Epithelial cell of proximal tubule (primary cell): ENCODE measurements at regions not wholly inside any gene's neighbourhood (a gene's known extent, or its start where the extent isn't known, plus 50 kb on each side); places are given as distances from the start of the nearest gene placed in this dataset.
"Not testable (repeated sequence)": the region's sequence is repeated elsewhere in the genome, so short reads cannot be mapped to it uniquely, and the experiment has no call there.

Source experiments
- DNase-seq: peaks from one replicate; pipeline ENCODE4 v3.0.0-alpha.2; 2011; ENCODE audit warnings: low read depth
- H3K4me3 ChIP-seq: 2 replicates; pipeline ENCODE4 v1.5.1; 2011; ENCODE audit warnings: low read depth, mild to moderate bottlenecking, low read length
- CTCF ChIP-seq: conservative IDR thresholded peaks from 2 replicates; pipeline ENCODE4 v1.5.1; 2012; ENCODE audit warnings: low read depth, mild to moderate bottlenecking, low read length

- no peak overlapping the region for H3K4me3 ChIP-seq
- no peak for DNase-seq
- TF ChIP-seq CTCF, result no peak
Observed at GRCh38 chr10:8173243-8173865, 118.9 kb downstream of the GATA3 start.

- DNase-seq, result no peak
- H3K4me3 ChIP-seq, result no peak overlapping the region
- TF ChIP-seq CTCF, result no peak
Observed at GRCh38 chr10:8173866-8174243, 119.4 kb downstream of the GATA3 start.

GRCh38 chr10:8174762-8175161, 120.3 kb downstream of the GATA3 start:
- no peak for TF ChIP-seq CTCF
- DNase-seq, result no peak
- H3K4me3 ChIP-seq, result no peak overlapping the region

- not testable (repeated sequence) for H3K4me3 ChIP-seq, DNase-seq
Observed at GRCh38 chr10:8177526-8177925, 123.0 kb downstream of the GATA3 start.

- DNase-seq, result not testable (repeated sequence)
Observed at GRCh38 chr10:8179773-8180172, 125.3 kb downstream of the GATA3 start.

GRCh38 chr10:8180360-8181109, 126.0 kb downstream of the GATA3 start:
- TF ChIP-seq CTCF, result no peak
- DNase-seq, result no peak
- no peak overlapping the region for H3K4me3 ChIP-seq

More at GRCh38 chr10:8179773-8180172, 125.3 kb downstream of the GATA3 start:
- not testable (repeated sequence) for H3K4me3 ChIP-seq

GRCh38 chr10:8181496-8182157, 127.1 kb downstream of the GATA3 start:
- no peak for TF ChIP-seq CTCF
- H3K4me3 ChIP-seq, result no peak overlapping the region
- no peak for DNase-seq

GRCh38 chr10:8182806-8183205, 128.3 kb downstream of the GATA3 start:
- no peak for TF ChIP-seq CTCF
- H3K4me3 ChIP-seq, result no peak overlapping the region
- no peak for DNase-seq
